SK-N-MC (cell line): ENCODE measurements at regions not wholly inside any gene's neighbourhood (a gene's known extent, or its start where the extent isn't known, plus 50 kb on each side); places are given as distances from the start of the nearest gene placed in this dataset.

ENCODE experiments used
- EZH2 ChIP-seq: fragments of 200-600 bp; sonication (generic); IDR thresholded peaks from one replicate; pipeline ENCODE4 v1.6.1; 2017; ENCODE audit warnings: antibody characterized with exemption
- FOXP2 ChIP-seq: optimal IDR thresholded peaks from 2 replicates; pipeline ENCODE3; 2011; ENCODE audit warnings: mild to moderate bottlenecking, moderate library complexity; ENCODE audit not compliant: insufficient read depth; ENCODE audit errors: extremely low read length, control extremely low read depth
- POLR2AphosphoS5 ChIP-seq: IDR thresholded peaks from 2 replicates; pipeline ENCODE4 v1.6.1; 2012; ENCODE audit warnings: mild to moderate bottlenecking, low read depth, low read length, borderline replicate concordance

GRCh38 chr2:12871694-12872315, 155.1 kb downstream of the TRIB2 start:
- TF ChIP-seq POLR2AphosphoS5 (no peak), EZH2 (no peak), FOXP2 (no peak)
